RWPE2 (cell line): ENCODE measurements at regions not wholly inside any gene's neighbourhood (a gene's known extent, or its start where the extent isn't known, plus 50 kb on each side); places are given as distances from the start of the nearest gene placed in this dataset.
A peak's percentile ranks its signal among the peaks of the same experiment; 100 is the strongest.
"Not testable (repeated sequence)": the region's sequence is repeated elsewhere in the genome, so short reads cannot be mapped to it uniquely, and the experiment has no call there.

Source experiments
- ATAC-seq: fragments of 200-7000 bp; cut with Tn5 transposase; 3 replicates; pipeline ENCODE4 v1.9.1; 2021; ENCODE audit warnings: low read depth
- DNase-seq: peaks from one replicate; pipeline ENCODE4 v3.0.0-alpha.2; 2020; ENCODE audit warnings: low spot score
- H3K27ac ChIP-seq: fragments of 450-650 bp; 2 replicates; pipeline ENCODE4 v1.5.1; 2017; ENCODE audit warnings: mild to moderate bottlenecking; ENCODE audit not compliant: poor library complexity, severe bottlenecking
- H3K27me3 ChIP-seq: fragments of 250-450 bp; sonication (Bioruptor Pico); 2 replicates; pipeline ENCODE4 v1.5.1; 2021; ENCODE audit warnings: mild to moderate bottlenecking, moderate library complexity; ENCODE audit not compliant: insufficient read depth, poor library complexity, severe bottlenecking
- H3K36me3 ChIP-seq: fragments of 250-450 bp; sonication (Bioruptor Pico); 2 replicates; pipeline ENCODE4 v1.5.1; 2020; ENCODE audit warnings: low read depth, mild to moderate bottlenecking, moderate library complexity
- H3K4me1 ChIP-seq: fragments of 250-450 bp; sonication (Bioruptor Pico); 2 replicates; pipeline ENCODE4 v1.5.1; 2021; ENCODE audit warnings: mild to moderate bottlenecking, moderate library complexity; ENCODE audit not compliant: insufficient read depth, poor library complexity, severe bottlenecking
- H3K4me3 ChIP-seq: fragments of 250-450 bp; sonication (Bioruptor Pico); 2 replicates; pipeline ENCODE4 v1.5.1; 2021; ENCODE audit warnings: mild to moderate bottlenecking, moderate library complexity; ENCODE audit not compliant: severe bottlenecking
- H3K9me3 ChIP-seq: fragments of 250-450 bp; sonication (Bioruptor Pico); 2 replicates; pipeline ENCODE4 v1.5.1; 2021; ENCODE audit warnings: mild to moderate bottlenecking, moderate library complexity; ENCODE audit not compliant: severe bottlenecking
- TF ChIP-seq, protein P1 (sequence below): fragments of 450-650 bp; IDR thresholded peaks from one replicate; pipeline ENCODE4 v1.5.1; 2017; ENCODE audit warnings: mild to moderate bottlenecking, moderate library complexity; ENCODE audit not compliant: poor library complexity, severe bottlenecking

DNA sequence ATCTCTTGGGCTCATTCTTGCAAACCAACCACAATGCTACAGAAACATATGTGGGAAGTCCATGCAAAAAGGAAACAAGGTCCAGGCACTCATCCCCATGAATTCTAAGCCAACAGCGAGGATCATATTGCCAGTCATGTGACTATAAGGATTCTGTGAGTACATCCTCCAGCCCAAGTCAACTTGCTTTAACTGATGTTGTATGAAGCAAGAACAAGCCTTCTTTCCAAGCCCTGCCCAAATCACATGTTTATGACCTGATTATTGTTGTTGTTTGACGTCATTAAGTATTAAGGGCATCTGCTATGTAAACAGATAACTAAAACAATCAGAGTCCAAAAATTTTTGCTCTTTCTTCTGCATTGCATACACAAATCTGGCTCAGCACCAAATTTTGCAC lies 78.2 kb upstream of the MON1B start:
- ATAC-seq (no peak), DNase-seq (no peak)
- Histone ChIP-seq H3K27me3 (peaks cover 3% of the 10 kb centered on the region), H3K36me3 (no peaks in the 10 kb centered on the region), H3K27ac (no peak overlapping the region), H3K4me3 (no peak overlapping the region), H3K4me1 (no peaks in the 10 kb centered on the region), H3K9me3 (no peaks in the 10 kb centered on the region)
- TF ChIP-seq, protein P1, sequence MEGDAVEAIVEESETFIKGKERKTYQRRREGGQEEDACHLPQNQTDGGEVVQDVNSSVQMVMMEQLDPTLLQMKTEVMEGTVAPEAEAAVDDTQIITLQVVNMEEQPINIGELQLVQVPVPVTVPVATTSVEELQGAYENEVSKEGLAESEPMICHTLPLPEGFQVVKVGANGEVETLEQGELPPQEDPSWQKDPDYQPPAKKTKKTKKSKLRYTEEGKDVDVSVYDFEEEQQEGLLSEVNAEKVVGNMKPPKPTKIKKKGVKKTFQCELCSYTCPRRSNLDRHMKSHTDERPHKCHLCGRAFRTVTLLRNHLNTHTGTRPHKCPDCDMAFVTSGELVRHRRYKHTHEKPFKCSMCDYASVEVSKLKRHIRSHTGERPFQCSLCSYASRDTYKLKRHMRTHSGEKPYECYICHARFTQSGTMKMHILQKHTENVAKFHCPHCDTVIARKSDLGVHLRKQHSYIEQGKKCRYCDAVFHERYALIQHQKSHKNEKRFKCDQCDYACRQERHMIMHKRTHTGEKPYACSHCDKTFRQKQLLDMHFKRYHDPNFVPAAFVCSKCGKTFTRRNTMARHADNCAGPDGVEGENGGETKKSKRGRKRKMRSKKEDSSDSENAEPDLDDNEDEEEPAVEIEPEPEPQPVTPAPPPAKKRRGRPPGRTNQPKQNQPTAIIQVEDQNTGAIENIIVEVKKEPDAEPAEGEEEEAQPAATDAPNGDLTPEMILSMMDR: no peak

DNA sequence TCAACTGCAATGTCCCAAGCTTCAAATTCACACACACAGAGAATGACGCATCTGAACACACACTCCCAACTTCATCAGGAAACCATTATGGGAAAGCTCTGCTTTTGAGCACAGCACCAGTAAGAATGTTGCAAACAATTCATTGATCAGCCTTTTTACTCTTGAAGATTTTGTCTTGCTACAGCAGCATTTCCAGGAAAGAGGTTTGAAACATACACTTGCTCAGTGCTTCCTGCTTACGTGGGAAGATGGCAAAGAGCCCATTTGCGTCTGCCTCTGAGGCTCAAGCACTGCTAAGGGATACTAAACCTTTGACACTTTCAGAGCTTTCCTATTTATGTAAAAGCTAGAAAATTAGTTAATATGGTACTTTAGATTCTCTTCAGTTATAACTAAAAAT lies 77.2 kb upstream of the MON1B start:
- no peak overlapping the region for H3K4me3 ChIP-seq
- DNase-seq (no peak), ATAC-seq (no peak)
- H3K27ac ChIP-seq: no peak overlapping the region
- peaks cover 6% of the 10 kb centered on the region for H3K27me3 ChIP-seq
- no peaks in the 10 kb centered on the region for H3K4me1 ChIP-seq
- H3K36me3 ChIP-seq: no peaks in the 10 kb centered on the region
- H3K9me3 ChIP-seq: no peaks in the 10 kb centered on the region
- TF ChIP-seq, protein P1: no peak

DNA sequence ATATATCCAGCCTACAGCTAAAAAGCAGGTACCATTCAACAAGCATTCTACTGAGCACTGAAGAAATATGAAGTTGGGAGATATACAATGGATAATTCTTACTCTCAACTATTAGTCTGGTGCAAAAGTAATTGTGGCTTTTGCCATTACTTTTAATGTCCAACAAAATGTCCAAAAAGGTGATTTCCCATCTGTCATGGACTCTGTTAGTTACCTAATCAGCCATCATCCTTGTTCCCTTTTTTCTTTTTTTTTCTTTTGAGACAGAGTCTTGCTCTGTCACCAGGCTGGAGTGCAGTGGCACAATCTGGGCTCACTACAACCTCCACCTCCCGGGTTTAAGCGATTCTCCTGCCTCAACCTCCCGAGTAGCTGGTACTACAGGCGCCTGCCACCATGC lies 76.6 kb upstream of the MON1B start:
- H3K4me1 ChIP-seq, H3K4me3 ChIP-seq, H3K27ac ChIP-seq, ATAC-seq, H3K36me3 ChIP-seq, DNase-seq, H3K27me3 ChIP-seq, H3K9me3 ChIP-seq: not testable (repeated sequence)

DNA sequence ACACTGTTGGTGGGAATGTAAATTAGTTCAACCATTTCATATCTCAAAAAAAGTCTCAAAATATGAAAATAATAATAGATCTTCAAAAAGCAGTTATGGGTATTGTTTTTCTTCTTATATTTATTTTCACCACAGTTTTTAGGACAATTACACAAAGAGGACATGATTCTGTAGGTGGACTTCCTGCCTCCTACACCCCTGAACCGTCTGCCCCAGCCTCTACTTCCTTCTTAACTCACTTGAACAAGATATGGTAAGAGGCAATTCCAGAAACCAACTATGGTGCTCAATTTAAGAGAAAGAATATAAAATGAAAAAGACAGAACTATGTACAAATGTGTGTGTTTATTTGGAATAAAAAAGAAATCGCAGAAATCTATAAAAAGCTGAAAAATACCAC lies 74.1 kb upstream of the MON1B start:
- Histone ChIP-seq H3K4me1 (no peaks in the 10 kb centered on the region), H3K4me3 (no peak overlapping the region), H3K27me3 (peaks cover 10% of the 10 kb centered on the region), H3K27ac (no peak overlapping the region), H3K9me3 (no peaks in the 10 kb centered on the region), H3K36me3 (no peaks in the 10 kb centered on the region)
- TF ChIP-seq, protein P1: no peak
- DNase-seq: no peak
- no peak for ATAC-seq

DNA sequence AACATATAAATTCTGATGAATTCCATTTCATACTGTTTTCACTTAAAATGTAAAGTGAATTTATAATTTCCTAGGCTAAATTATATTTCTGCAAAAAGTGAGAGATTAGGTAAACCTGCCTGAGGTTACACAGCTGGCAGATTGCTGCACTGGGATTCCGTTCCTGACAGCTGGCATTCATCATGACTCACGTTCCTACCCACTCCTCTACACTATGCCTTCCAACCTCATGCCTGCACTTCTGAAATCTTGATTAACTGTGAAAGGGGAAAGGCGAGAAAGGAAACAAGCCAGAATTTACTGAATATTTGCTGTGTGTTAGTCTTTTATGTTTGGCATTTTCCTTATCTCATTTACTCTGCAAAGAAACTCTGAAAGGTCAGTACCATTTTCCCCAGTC lies 73.3 kb upstream of the MON1B start:
- Histone ChIP-seq H3K4me3 (no peak overlapping the region), H3K36me3 (no peaks in the 10 kb centered on the region), H3K4me1 (no peaks in the 10 kb centered on the region), H3K27me3 (peaks cover 10% of the 10 kb centered on the region), H3K27ac (no peak overlapping the region), H3K9me3 (no peaks in the 10 kb centered on the region)
- DNase-seq: no peak
- peak; percentile 68 for ATAC-seq
- TF ChIP-seq, protein P1: no peak
